HG02840 (cell line): ENCODE measurements at regions not wholly inside any gene's neighbourhood (a gene's known extent, or its start where the extent isn't known, plus 50 kb on each side); places are given as distances from the start of the nearest gene placed in this dataset.

ENCODE experiments used
- ATAC-seq: cut with Tn5 transposase; IDR thresholded peaks from one replicate; pipeline ENCODE4 v1.9.1; 2021; ENCODE audit warnings: mild to moderate bottlenecking, moderate library complexity, moderate number of reproducible peaks; ENCODE audit not compliant: unreplicated experiment, low FRiP score

GRCh38 chr5:12323637-12324229 lies 419.5 kb upstream of the CTNND2 start:
- ATAC-seq, result no peak

- ATAC-seq, result no peak
Measured at GRCh38 chr5:12322042-12322441, 417.8 kb upstream of the CTNND2 start.

GRCh38 chr5:12320331-12320730 lies 416.1 kb upstream of the CTNND2 start:
- no peak for ATAC-seq

- ATAC-seq, result no peak
Measured at GRCh38 chr5:12316812-12317211, 412.6 kb upstream of the CTNND2 start.

- ATAC-seq, result no peak
Measured at GRCh38 chr5:12315461-12315860, 411.2 kb upstream of the CTNND2 start.

GRCh38 chr5:12313602-12314001 lies 409.4 kb upstream of the CTNND2 start:
- ATAC-seq, result peak; percentile 84

- ATAC-seq, result no peak
Measured at GRCh38 chr5:12312343-12312742, 408.1 kb upstream of the CTNND2 start.

GRCh38 chr5:12294151-12294550 lies 389.9 kb upstream of the CTNND2 start:
- no peak for ATAC-seq

GRCh38 chr5:12292610-12293204 lies 388.5 kb upstream of the CTNND2 start:
- ATAC-seq, result no peak

GRCh38 chr5:12284604-12285003 lies 380.4 kb upstream of the CTNND2 start:
- no peak for ATAC-seq

GRCh38 chr5:12277504-12278192 lies 373.4 kb upstream of the CTNND2 start:
- ATAC-seq, result peak; percentile 97

GRCh38 chr5:12274236-12274635 lies 370.0 kb upstream of the CTNND2 start:
- no peak for ATAC-seq

- no peak for ATAC-seq
Measured at GRCh38 chr5:12272389-12272788, 368.1 kb upstream of the CTNND2 start.

GRCh38 chr5:12270914-12271313 lies 366.7 kb upstream of the CTNND2 start:
- no peak for ATAC-seq

- ATAC-seq, result no peak
Measured at GRCh38 chr5:12269164-12269563, 364.9 kb upstream of the CTNND2 start.

- ATAC-seq, result no peak
Measured at GRCh38 chr5:12258549-12258948, 354.3 kb upstream of the CTNND2 start.

- no peak for ATAC-seq
Measured at GRCh38 chr5:12250454-12250853, 346.2 kb upstream of the CTNND2 start.

- ATAC-seq, result no peak
Measured at GRCh38 chr5:12248831-12249230, 344.6 kb upstream of the CTNND2 start.

- no peak for ATAC-seq
Measured at GRCh38 chr5:12246036-12246435, 341.8 kb upstream of the CTNND2 start.

- ATAC-seq, result no peak
Measured at GRCh38 chr5:12245429-12245828, 341.2 kb upstream of the CTNND2 start.

- ATAC-seq, result no peak
Measured at GRCh38 chr5:12242950-12243888, 339.0 kb upstream of the CTNND2 start.
